HEK293T (cell line): ENCODE measurements at regions not wholly inside any gene's neighbourhood (a gene's known extent, or its start where the extent isn't known, plus 50 kb on each side); places are given as distances from the start of the nearest gene placed in this dataset.

Source experiments
- CTCF ChIA-PET: fragments of 350-600 bp; formaldehyde crosslinking; extraction: SDS; loops from one replicate; lab custom pipeline; 2021; ENCODE audit warnings: antibody characterized with exemption, inconsistent platforms; lab: Yijun Ruan, JAX
- POLR2A ChIA-PET: fragments of 350-600 bp; formaldehyde crosslinking; extraction: SDS; loops from one replicate; lab custom pipeline; 2020; ENCODE audit warnings: antibody characterized with exemption, inconsistent platforms; lab: Yijun Ruan, JAX
- DNase-seq: peaks from one replicate; pipeline ENCODE4 v3.0.0; 2012; ENCODE audit warnings: mixed read lengths; ENCODE audit errors: extremely low spot score
- ARNT ChIP-seq: fragments of 450-650 bp; IDR thresholded peaks from 2 replicates; pipeline ENCODE4 v1.6.1; 2017; ENCODE audit warnings: mild to moderate bottlenecking
- BHLHE40 ChIP-seq: fragments of 450-650 bp; IDR thresholded peaks from 2 replicates; pipeline ENCODE4 v1.6.1; 2016; ENCODE audit warnings: mild to moderate bottlenecking, moderate library complexity, borderline replicate concordance
- CTBP1 ChIP-seq: fragments of 450-650 bp; IDR thresholded peaks from 2 replicates; pipeline ENCODE4 v1.6.1; 2016; ENCODE audit warnings: borderline replicate concordance
- ELF4 ChIP-seq: fragments of 450-650 bp; IDR thresholded peaks from 2 replicates; pipeline ENCODE4 v1.6.1; 2017; ENCODE audit warnings: antibody characterized with exemption
- FOXA1 ChIP-seq: fragments of 450-650 bp; IDR thresholded peaks from 2 replicates; pipeline ENCODE4 v1.6.1; 2016; ENCODE audit warnings: mild to moderate bottlenecking
- FOXK2 ChIP-seq: fragments of 450-650 bp; IDR thresholded peaks from 2 replicates; pipeline ENCODE4 v1.6.1; 2016; ENCODE audit warnings: mild to moderate bottlenecking
- FOXM1 ChIP-seq: fragments of 450-650 bp; IDR thresholded peaks from 2 replicates; pipeline ENCODE4 v1.6.1; 2017; ENCODE audit warnings: mild to moderate bottlenecking, borderline replicate concordance
- HDGF ChIP-seq: fragments of 450-650 bp; IDR thresholded peaks from 2 replicates; pipeline ENCODE4 v1.6.1; 2017; ENCODE audit warnings: antibody characterized with exemption, borderline replicate concordance
- L3MBTL2 ChIP-seq: fragments of 450-650 bp; conservative IDR thresholded peaks from 2 replicates; pipeline ENCODE4 v1.6.1; 2016; ENCODE audit warnings: mild to moderate bottlenecking
- LEF1 ChIP-seq: fragments of 450-650 bp; IDR thresholded peaks from 2 replicates; pipeline ENCODE4 v1.6.1; 2017; ENCODE audit warnings: mild to moderate bottlenecking, borderline replicate concordance
- NFRKB ChIP-seq: fragments of 450-650 bp; IDR thresholded peaks from 2 replicates; pipeline ENCODE4 v1.6.1; 2016; ENCODE audit warnings: mild to moderate bottlenecking, moderate library complexity
- PKNOX1 ChIP-seq: fragments of 450-650 bp; IDR thresholded peaks from 2 replicates; pipeline ENCODE4 v1.6.1; 2016
- SP1 ChIP-seq: fragments of 450-650 bp; IDR thresholded peaks from 2 replicates; pipeline ENCODE4 v1.6.1; 2017
- SUZ12 ChIP-seq: fragments of 450-650 bp; IDR thresholded peaks from 2 replicates; pipeline ENCODE4 v1.6.1; 2016; ENCODE audit warnings: mild to moderate bottlenecking
- TARDBP ChIP-seq: fragments of 450-650 bp; IDR thresholded peaks from 2 replicates; pipeline ENCODE4 v1.6.1; 2016
- ZNF384 ChIP-seq: fragments of 450-650 bp; IDR thresholded peaks from 2 replicates; pipeline ENCODE4 v1.6.1; 2016

- CTCF ChIA-PET, result no interaction called here
- POLR2A ChIA-PET, result no interaction called here
- TF ChIP-seq L3MBTL2 (no peak), CTBP1 (no peak), SUZ12 (no peak), ZNF384 (no peak), FOXA1 (no peak), TARDBP (no peak), FOXM1 (no peak), BHLHE40 (no peak), HDGF (no peak), ARNT (no peak), PKNOX1 (no peak), NFRKB (no peak), FOXK2 (no peak), LEF1 (no peak), ELF4 (no peak)
- no peak for DNase-seq
Observed at GRCh38 chr18:45252474-45252873, 362.8 kb upstream of the SLC14A2 start.

GRCh38 chr18:45253056-45253565, 362.2 kb upstream of the SLC14A2 start:
- DNase-seq, result no peak
- ChIA-PET POLR2A (no interaction called here), CTCF (no interaction called here)
- TF ChIP-seq CTBP1, result no peak
- TF ChIP-seq NFRKB, result no peak
- TF ChIP-seq L3MBTL2, result no peak
- TF ChIP-seq FOXK2, result no peak
- TF ChIP-seq SUZ12, result no peak
- no peak for TF ChIP-seq PKNOX1
- no peak for TF ChIP-seq LEF1
- TF ChIP-seq SP1, result no peak
- no peak for TF ChIP-seq ZNF384
- TF ChIP-seq FOXA1, result no peak
- no peak for TF ChIP-seq TARDBP

- no peak for DNase-seq
- CTCF ChIA-PET, result no interaction called here
- POLR2A ChIA-PET, result no interaction called here
- TF ChIP-seq SP1 (no peak), BHLHE40 (no peak), FOXA1 (no peak), LEF1 (no peak)
Observed at GRCh38 chr18:45253973-45254708, 361.1 kb upstream of the SLC14A2 start.

- CTCF ChIA-PET, result no interaction called here
Observed at GRCh38 chr18:45254709-45255082, 360.6 kb upstream of the SLC14A2 start.

GRCh38 chr18:45255197-45255890, 359.9 kb upstream of the SLC14A2 start:
- POLR2A ChIA-PET, result no interaction called here
- no peak for DNase-seq
- CTCF ChIA-PET, result no interaction called here
- TF ChIP-seq FOXM1 (no peak), FOXK2 (no peak), ELF4 (no peak), SP1 (no peak), ZNF384 (no peak), PKNOX1 (no peak), BHLHE40 (no peak), HDGF (no peak), FOXA1 (no peak), SUZ12 (no peak), NFRKB (no peak), LEF1 (no peak), CTBP1 (no peak), TARDBP (no peak), ARNT (no peak)

More at GRCh38 chr18:45254709-45255082, 360.6 kb upstream of the SLC14A2 start:
- POLR2A ChIA-PET, result no interaction called here
- no peak for TF ChIP-seq PKNOX1
- DNase-seq, result no peak

GRCh38 chr18:45260125-45260524, 355.2 kb upstream of the SLC14A2 start:
- TF ChIP-seq FOXM1, result no peak
- no peak for TF ChIP-seq FOXK2
- ChIA-PET POLR2A (no interaction called here), CTCF (no interaction called here)
- no peak for DNase-seq
